ENCODE measurements at regions not wholly inside any gene's neighbourhood (a gene's known extent, or its start where the extent isn't known, plus 50 kb on each side); places are given as distances from the start of the nearest gene placed in this dataset.

- DNase-seq = no peak
These were observed 784.5 kb downstream of the USP25 start for GRCh38 chr21:16514316-16514715.

DNA sequence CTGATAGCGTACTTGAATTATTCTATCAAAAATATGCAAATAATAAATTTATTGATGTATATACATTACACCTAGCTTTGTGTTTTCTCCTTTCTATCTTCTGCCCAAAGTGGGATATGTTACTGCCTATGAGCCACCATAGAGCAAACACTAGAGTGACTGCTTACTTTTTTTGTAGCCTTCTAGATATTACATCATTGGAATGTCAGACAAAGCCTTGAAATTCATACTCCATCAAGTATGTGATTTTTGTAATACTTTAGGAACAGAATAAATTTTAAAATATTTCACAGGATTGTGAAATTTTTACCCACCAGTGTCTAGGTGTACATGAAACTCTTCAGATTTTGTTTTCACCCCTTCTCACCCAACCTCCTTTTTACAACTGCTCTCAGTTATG is 787.6 kb downstream of the USP25 start:
- no peak for DNase-seq

- DNase-seq = no peak
These were observed 789.3 kb downstream of the USP25 start for GRCh38 chr21:16519036-16519435.

GRCh38 chr21:16519644-16520043 is 789.9 kb downstream of the USP25 start:
- DNase-seq = no peak

- DNase-seq = no peak
These were observed 792.8 kb downstream of the USP25 start for GRCh38 chr21:16522548-16522947.

DNA sequence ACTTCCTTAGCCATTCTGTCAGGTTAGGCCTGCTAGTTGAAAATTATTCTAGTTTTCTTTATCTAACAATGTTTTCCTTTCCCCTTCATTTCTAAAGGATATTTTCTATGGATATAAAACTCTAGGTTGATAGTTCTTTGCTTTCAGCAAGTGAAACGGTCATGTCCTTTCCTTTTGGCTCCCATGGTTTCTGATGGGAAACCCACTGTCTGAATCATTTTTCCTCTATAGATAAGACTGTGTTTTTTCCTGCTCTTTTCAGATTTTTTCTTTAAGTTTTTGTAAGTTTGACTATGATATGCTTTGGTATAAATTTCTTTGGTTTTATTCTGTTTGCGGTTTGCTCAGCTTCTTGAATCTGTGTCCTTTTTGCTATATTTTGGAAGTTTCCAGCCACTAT is 800.9 kb downstream of the USP25 start:
- DNase-seq = no peak

DNA sequence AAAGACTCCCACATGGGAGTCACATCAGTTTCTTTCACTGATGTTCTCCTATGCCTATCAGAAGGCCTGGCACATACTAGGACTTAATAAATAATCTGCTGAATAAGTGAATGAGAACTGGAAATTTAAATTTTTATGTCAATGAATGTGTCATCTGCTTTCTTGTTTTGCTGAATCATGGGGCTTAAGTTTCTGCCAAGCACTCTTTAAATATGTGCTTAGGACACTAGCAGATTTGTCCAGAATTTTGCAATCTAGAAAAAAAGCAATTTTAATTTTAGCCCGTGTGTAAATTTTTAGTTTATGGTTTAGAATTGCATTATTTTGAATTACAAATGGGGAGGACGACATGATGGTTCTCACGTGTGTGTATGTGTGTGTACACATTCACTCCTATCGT is 803.1 kb downstream of the USP25 start:
- no peak for DNase-seq

- no peak for DNase-seq
These were observed 804.1 kb downstream of the USP25 start for GRCh38 chr21:16533692-16534407.

DNA sequence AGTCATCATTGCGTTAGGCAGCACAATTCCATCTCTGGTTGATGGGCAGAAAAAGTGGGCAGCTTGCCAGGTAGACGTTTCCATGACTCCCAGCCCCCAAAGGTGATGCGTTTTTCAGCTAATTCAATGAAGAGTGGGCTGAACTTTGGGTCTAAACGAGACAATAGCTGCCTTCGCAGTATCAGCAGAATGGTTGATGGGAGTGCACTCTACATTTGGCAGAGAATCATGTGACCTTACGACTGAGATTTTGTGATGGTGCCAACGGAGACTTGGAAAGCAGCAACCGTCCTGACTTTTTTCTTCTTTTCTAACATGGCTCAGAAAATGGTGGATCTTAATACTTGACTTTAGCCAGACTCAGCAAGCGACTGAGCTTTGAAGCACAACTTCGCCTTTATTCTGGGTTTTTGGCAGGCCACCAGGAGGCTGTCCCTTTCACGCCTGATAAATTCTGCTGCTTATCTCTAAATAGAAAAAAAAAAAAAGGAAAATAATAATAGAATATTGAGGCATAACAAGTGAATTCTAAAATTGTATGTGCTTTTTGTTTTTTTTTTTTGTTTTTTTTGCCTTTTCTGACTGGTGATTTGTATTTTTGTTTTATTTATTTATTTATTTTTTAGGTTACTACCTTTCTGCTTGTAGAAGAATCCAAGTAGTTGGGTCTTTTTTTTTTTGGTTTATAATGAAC is 804.8 kb downstream of the USP25 start:
- no peak for DNase-seq

GRCh38 chr21:16535102-16535422 is 805.3 kb downstream of the USP25 start:
- no peak for DNase-seq

- no peak for DNase-seq
These were observed 805.8 kb downstream of the USP25 start for GRCh38 chr21:16535626-16536025.

DNA sequence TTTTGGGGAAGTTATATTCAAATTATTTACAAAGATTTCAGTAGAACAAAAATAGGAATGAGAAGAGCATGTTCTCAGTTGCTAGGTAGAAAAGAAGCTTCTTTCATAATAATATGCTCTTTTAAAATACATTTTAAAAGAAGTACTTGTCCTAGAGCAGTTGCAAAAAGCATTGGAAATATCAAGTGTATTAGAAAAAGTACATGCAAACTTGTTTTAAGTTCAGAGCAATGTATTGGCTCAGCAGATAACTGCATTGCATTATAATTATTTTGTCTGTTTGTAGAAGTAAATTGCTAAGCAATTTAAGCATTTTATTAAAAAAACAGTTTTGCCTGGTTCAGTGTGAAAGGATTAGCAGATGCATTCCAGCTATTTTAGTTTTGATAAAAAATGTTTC is 806.4 kb downstream of the USP25 start:
- DNase-seq = no peak

DNA sequence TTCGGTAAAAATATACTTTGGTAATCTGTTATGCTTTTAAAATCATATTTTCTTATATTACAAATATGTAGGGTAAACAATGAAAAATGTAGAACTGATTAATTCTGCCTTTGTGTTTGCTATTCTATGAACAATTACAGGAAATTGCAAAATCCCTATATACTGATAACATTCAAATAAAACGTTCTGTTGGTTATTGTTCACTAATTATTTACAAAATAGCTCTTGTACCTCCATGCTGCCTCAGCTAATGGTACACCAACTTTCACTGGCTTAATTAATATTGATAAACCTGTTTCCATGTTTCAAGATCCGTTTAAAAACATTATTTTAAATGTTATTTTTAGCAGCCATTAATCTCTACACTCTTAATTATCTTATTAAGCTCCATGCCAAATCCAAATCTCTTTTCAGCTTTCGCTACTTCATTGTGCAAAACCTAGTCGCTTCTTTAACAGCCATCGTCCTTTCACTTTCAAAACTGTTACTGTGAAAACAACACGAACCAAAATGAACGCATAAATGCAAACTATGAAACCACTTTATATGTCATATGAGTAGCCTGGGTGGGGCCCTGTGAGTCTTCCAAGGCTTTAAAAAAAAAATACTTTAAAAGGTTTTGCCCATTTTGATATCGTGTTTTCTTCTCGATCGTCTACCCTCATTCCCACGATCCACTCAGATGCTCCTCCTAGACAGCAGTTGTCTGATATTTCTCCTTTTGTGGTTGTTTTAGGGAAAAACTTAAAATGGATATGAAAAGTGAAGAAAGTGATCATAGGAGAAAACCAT is 807.1 kb downstream of the USP25 start:
- no peak for DNase-seq

DNA sequence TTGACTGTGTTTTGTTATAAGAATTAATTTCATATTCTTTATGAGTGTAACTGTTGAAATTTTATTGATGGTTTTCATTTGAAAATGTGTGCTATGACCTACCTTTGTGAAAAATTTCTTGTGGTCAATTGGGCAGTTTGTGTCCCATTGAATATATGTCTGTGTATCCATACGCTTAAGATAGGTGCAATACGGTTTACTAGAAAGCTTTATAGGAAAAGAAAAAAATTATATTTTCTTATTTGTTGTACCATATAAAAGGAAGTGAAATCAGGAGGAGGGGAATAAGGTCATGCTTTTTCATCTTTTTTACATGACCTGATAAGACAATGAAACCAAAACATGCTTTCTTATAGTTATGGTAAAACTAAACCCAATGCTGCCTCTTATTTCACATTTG is 807.7 kb downstream of the USP25 start:
- no peak for DNase-seq

DNA sequence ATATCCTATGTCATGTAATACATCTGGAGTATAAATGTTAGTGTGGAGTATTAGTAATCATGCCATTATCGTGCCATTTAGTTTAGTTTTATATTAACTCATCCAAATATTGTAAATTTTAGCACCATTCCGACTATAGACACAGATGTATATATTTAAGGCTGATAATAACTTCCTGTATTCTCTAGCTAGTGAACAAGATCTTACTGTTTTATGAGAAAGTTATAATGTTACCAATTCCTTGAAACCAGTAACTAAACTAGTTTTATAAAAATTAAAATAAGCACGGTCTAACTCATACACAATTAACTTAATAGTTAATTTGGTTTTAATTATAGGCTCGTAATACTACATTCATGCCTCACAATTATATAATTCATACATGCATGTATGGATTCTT is 808.6 kb downstream of the USP25 start:
- DNase-seq = no peak

DNA sequence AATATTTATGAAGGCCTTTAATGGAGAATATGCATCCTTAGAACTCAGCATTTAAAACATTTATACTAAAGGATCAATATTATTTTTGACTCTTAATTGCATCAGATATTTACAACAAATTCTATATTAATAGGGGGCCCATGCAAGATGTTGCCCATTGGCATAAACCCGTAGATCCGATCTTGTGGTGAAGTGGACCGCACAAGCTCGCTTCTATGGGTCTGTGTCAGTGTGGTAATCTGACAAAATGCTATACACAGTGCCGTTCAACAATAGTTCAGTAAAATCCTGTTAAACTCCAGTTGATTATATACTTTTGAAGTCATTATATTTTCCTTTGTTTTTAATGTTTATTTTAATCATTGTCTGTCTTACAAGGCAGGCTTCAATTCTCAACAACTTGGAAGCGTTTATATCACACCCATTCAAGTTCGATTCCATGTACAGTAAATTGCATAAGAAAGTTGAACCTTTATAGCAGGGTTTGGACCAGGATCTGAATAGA is 809.2 kb downstream of the USP25 start:
- no peak for DNase-seq

DNA sequence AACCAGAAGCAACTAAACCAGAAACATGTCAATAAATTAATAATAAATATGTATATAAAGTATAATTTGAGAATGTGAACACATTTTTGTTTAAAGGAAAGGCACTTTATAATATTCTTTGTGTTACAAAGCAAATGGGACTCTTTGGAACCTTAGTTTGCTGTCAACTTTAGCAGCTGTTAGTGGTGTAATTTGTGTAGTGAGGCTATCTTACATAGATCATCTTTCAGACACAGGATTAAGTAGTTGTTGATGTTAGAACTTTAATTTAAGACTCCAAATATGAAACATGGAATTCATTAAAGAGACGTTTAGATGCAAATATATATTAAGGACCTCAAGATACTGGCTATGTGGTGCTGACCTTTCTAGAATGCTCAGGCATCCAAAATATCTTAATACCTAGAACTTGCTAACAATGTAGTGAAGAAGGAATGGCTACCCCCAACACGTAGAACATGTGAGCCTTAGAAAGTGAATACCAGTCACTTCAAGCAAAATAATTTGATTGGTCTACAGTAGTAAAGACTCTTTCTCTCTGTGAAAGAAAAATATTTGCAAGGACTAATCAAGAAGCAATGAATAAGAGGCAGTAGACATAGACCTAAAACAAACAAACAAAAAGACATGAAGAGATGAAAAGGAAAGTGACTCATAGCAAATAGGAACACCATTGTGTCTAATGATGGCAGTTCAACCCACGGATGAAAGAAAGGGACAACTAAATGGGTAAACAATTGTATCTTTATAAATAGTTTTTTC is 811.4 kb downstream of the USP25 start:
- DNase-seq = no peak

- DNase-seq = no peak
These were observed 820.3 kb downstream of the USP25 start for GRCh38 chr21:16550118-16550517.

- no peak for DNase-seq
These were observed 821.3 kb downstream of the USP25 start for GRCh38 chr21:16550917-16551741.

- no peak for DNase-seq
These were observed 823.1 kb downstream of the USP25 start for GRCh38 chr21:16552880-16553279.

DNA sequence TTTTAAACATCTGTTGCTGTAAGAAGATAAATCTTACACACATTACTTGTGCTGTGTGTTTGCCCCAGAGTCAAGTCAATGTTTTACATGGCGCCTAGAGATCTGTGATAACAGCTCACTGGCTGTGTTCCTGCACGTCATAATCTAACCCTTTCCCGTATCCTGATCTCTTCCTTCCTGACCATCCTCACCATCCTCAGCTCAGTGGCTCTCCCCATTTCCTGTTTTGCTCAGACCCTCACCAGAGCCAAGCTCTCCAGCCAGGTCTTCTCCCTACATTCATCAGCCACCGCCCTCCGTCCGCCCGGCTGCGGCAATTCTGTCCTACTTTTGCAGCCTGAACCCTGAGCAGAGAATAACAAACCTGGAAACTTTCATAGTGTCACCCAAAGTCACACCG is 824.7 kb downstream of the USP25 start:
- DNase-seq = no peak

GRCh38 chr21:16563116-16563515 is 833.3 kb downstream of the USP25 start:
- DNase-seq = no peak
